ENCODE measurements at regions not wholly inside any gene's neighbourhood (a gene's known extent, or its start where the extent isn't known, plus 50 kb on each side); places are given as distances from the start of the nearest gene placed in this dataset.

DNA sequence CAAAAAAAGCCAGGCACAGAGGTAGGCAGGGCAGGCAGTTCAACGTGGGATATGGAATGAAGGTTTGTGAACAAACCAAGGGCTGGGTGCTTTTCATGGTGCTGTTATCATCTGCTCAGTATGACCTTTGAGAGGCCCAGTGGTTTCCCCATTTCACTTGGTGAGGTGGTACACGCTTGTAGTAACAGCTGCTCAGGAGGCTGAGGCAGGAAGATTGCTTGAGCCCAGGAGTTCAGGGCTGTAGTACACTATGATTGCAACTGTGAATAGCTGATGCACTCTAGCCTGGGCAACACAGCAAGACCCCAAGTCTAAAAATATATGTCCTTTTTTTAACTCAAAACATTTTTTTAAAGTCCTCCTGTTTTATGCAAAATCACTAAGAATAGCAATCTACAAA, 174.8 kb downstream of the ENC1 start:
- TF ChIP-seq, protein P1, sequence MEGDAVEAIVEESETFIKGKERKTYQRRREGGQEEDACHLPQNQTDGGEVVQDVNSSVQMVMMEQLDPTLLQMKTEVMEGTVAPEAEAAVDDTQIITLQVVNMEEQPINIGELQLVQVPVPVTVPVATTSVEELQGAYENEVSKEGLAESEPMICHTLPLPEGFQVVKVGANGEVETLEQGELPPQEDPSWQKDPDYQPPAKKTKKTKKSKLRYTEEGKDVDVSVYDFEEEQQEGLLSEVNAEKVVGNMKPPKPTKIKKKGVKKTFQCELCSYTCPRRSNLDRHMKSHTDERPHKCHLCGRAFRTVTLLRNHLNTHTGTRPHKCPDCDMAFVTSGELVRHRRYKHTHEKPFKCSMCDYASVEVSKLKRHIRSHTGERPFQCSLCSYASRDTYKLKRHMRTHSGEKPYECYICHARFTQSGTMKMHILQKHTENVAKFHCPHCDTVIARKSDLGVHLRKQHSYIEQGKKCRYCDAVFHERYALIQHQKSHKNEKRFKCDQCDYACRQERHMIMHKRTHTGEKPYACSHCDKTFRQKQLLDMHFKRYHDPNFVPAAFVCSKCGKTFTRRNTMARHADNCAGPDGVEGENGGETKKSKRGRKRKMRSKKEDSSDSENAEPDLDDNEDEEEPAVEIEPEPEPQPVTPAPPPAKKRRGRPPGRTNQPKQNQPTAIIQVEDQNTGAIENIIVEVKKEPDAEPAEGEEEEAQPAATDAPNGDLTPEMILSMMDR (IDR thresholded peaks at IDR 0.05 in 2 of 3, conservative IDR thresholded peaks at IDR 0.05 in 1 of 3; ENCODE audit: borderline replicate concordance in 1 of 3, insufficient read depth in 1 of 3, low read depth in 2 of 3, low read length in 2 of 3): no peak
- TF ChIP-seq ELF1 (IDR thresholded peaks at IDR 0.05; ENCODE audit: borderline replicate concordance, low read depth) (no peak), EGR1 (IDR thresholded peaks at IDR 0.05; ENCODE audit: low read depth) (no peak), SRF (IDR thresholded peaks at IDR 0.05; ENCODE audit: low read depth) (no peak), RAD21 (IDR thresholded peaks at IDR 0.05; ENCODE audit: low read depth) (no peak), ZFX (IDR thresholded peaks at IDR 0.05) (no peak), POLR2A (IDR thresholded peaks at IDR 0.05; ENCODE audit: borderline replicate concordance, extremely low read depth, insufficient read depth, insufficient read length) (no peak), TCF7L2 (IDR thresholded peaks at IDR 0.05; ENCODE audit: borderline replicate concordance, extremely low read depth, insufficient read depth, insufficient read length) (no peak), EZH2 (IDR thresholded peaks at IDR 0.05) (no peak), YY1 (IDR thresholded peaks at IDR 0.05; ENCODE audit: extremely low read depth, insufficient replicate concordance, low read depth, low read length) (no peak), CBX3 (IDR thresholded peaks at IDR 0.05; ENCODE audit: low read depth) (no peak)
- TF ChIP-seq, protein P2, sequence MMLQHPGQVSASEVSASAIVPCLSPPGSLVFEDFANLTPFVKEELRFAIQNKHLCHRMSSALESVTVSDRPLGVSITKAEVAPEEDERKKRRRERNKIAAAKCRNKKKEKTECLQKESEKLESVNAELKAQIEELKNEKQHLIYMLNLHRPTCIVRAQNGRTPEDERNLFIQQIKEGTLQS (IDR thresholded peaks at IDR 0.05): no peak
